H9 (cell line): ENCODE measurements at regions not wholly inside any gene's neighbourhood (a gene's known extent, or its start where the extent isn't known, plus 50 kb on each side); places are given as distances from the start of the nearest gene placed in this dataset.

ENCODE experiments used
- DNase-seq: peaks from one replicate; pipeline ENCODE4 v3.0.0-alpha.2; 2017
- H2AFZ ChIP-seq: one replicate; pipeline ENCODE4 v1.6.1; 2013; ENCODE audit warnings: mild to moderate bottlenecking, low read length, control low read depth, moderate library complexity
- H2AK5ac ChIP-seq: 2 replicates; pipeline ENCODE4 v1.6.1; 2013; ENCODE audit warnings: low read length, control low read depth, mixed read lengths; ENCODE audit not compliant: insufficient read length
- H2BK120ac ChIP-seq: one replicate; pipeline ENCODE4 v1.6.1; 2013; ENCODE audit warnings: low read depth, mild to moderate bottlenecking, low read length, control low read depth, inconsistent platforms; ENCODE audit not compliant: poor library complexity, severe bottlenecking
- H2BK12ac ChIP-seq: 2 replicates; pipeline ENCODE4 v1.6.1; 2013; ENCODE audit warnings: low read length, control low read depth, mixed read lengths, low read depth; ENCODE audit not compliant: insufficient read length
- H2BK15ac ChIP-seq: 2 replicates; pipeline ENCODE4 v1.6.1; 2013; ENCODE audit warnings: low read depth, low read length, control low read depth
- H2BK20ac ChIP-seq: one replicate; pipeline ENCODE4 v1.6.1; 2013; ENCODE audit warnings: low read depth, mild to moderate bottlenecking, low read length, control low read depth, inconsistent platforms; ENCODE audit not compliant: poor library complexity, severe bottlenecking
- H2BK5ac ChIP-seq: 2 replicates; pipeline ENCODE4 v1.6.1; 2013; ENCODE audit warnings: low read length, control low read depth, mixed read lengths; ENCODE audit not compliant: insufficient read length
- H3K14ac ChIP-seq: 2 replicates; pipeline ENCODE4 v1.6.1; 2013; ENCODE audit warnings: low read length, control low read depth; ENCODE audit not compliant: insufficient read depth
- H3K18ac ChIP-seq: 2 replicates; pipeline ENCODE4 v1.6.1; 2013; ENCODE audit warnings: low read depth, mild to moderate bottlenecking, mixed read lengths, low read length, control low read depth; ENCODE audit not compliant: insufficient read length
- H3K23ac ChIP-seq: 2 replicates; pipeline ENCODE4 v1.6.1; 2013; ENCODE audit warnings: low read length, control low read depth, mixed read lengths, low read depth; ENCODE audit not compliant: insufficient read length
- H3K23me2 ChIP-seq: 2 replicates; pipeline ENCODE4 v1.6.1; 2013; ENCODE audit warnings: low read depth, mild to moderate bottlenecking, mixed read lengths, low read length, control low read depth; ENCODE audit not compliant: insufficient read length, poor library complexity, severe bottlenecking
- H3K27ac ChIP-seq: 2 replicates; pipeline ENCODE4 v1.5.1; 2013; ENCODE audit warnings: low read length, control low read depth, mixed read lengths, low read depth; ENCODE audit not compliant: insufficient read length
- H3K27me3 ChIP-seq: 2 replicates; pipeline ENCODE4 v1.6.1; 2013; ENCODE audit warnings: low read length, control low read depth, inconsistent platforms; ENCODE audit not compliant: insufficient read depth
- H3K4ac ChIP-seq: 2 replicates; pipeline ENCODE4 v1.6.1; 2013; ENCODE audit warnings: low read depth, mild to moderate bottlenecking, control low read depth, inconsistent platforms, low read length, moderate library complexity
- H3K4me1 ChIP-seq: 2 replicates; pipeline ENCODE4 v1.6.1; 2013; ENCODE audit warnings: low read length, control low read depth, inconsistent platforms; ENCODE audit not compliant: insufficient read depth
- H3K4me2 ChIP-seq: 2 replicates; pipeline ENCODE4 v1.6.1; 2013; ENCODE audit warnings: low read length, control low read depth, mixed read lengths; ENCODE audit not compliant: insufficient read length, insufficient read depth
- H3K56ac ChIP-seq: 2 replicates; pipeline ENCODE4 v1.6.1; 2013; ENCODE audit warnings: low read depth, mild to moderate bottlenecking, mixed read lengths, low read length, control low read depth; ENCODE audit not compliant: insufficient read length
- H3K79me1 ChIP-seq: 2 replicates; pipeline ENCODE4 v1.6.1; 2013; ENCODE audit warnings: low read depth, mild to moderate bottlenecking, moderate library complexity, low read length, control low read depth, inconsistent platforms; ENCODE audit not compliant: insufficient read depth, poor library complexity, severe bottlenecking
- H3K79me2 ChIP-seq: 2 replicates; pipeline ENCODE4 v1.6.1; 2013; ENCODE audit warnings: low read length, control low read depth, inconsistent platforms; ENCODE audit not compliant: insufficient read depth
- H3K9ac ChIP-seq: 2 replicates; pipeline ENCODE4 v1.6.1; 2013; ENCODE audit warnings: low read length, control low read depth, mixed read lengths; ENCODE audit not compliant: insufficient read length; ENCODE audit errors: extremely low read depth
- H3K9me3 ChIP-seq: one replicate; pipeline ENCODE4 v1.6.1; 2013; ENCODE audit warnings: low read depth, low read length, inconsistent platforms; ENCODE audit not compliant: control insufficient read depth
- H3T11ph ChIP-seq: one replicate; pipeline ENCODE4 v1.6.1; 2013; ENCODE audit warnings: mild to moderate bottlenecking, low read length, control low read depth, inconsistent platforms
- H4K20me1 ChIP-seq: one replicate; pipeline ENCODE4 v1.6.1; 2013; ENCODE audit not compliant: control insufficient read depth, insufficient read length, insufficient read depth
- H4K5ac ChIP-seq: 2 replicates; pipeline ENCODE4 v1.6.1; 2013; ENCODE audit warnings: low read depth, mild to moderate bottlenecking, mixed read lengths, low read length, control low read depth; ENCODE audit not compliant: insufficient read length
- H4K8ac ChIP-seq: replicated peaks from 2 replicates; pipeline ENCODE4 v1.6.1; 2013; ENCODE audit warnings: low read length, control low read depth, mixed read lengths, low read depth; ENCODE audit not compliant: insufficient read length
- H4K91ac ChIP-seq: 2 replicates; pipeline ENCODE4 v1.6.1; 2013; ENCODE audit warnings: low read depth, mild to moderate bottlenecking, moderate library complexity, mixed read lengths, low read length, control low read depth; ENCODE audit not compliant: insufficient read length
- H3K27ac Mint-ChIP-seq, 3 experiments: 2 replicates in 2 of 3; 3 replicates in 1 of 3; pipeline ENCODE4 v1.8.0; 2020 to 2021; ENCODE audit warnings: mixed read lengths in 3 of 3, mild to moderate bottlenecking in 1 of 3, moderate library complexity in 1 of 3
- H3K27me3 Mint-ChIP-seq: 2 replicates; pipeline ENCODE4 v1.8.0; 2021; ENCODE audit warnings: low read depth, mild to moderate bottlenecking, moderate library complexity, mixed read lengths
- H3K36me3 Mint-ChIP-seq, 3 experiments: 2 replicates in 2 of 3; 3 replicates in 1 of 3; pipeline ENCODE4 v1.8.0; 2020 to 2021; ENCODE audit warnings: low read depth in 3 of 3, mixed read lengths in 3 of 3; ENCODE audit not compliant: insufficient read depth in 1 of 3
- H3K4me1 Mint-ChIP-seq, 2 experiments: 2 replicates each; pipeline ENCODE4 v1.8.0; 2020; ENCODE audit warnings: mixed read lengths in 2 of 2
- H3K4me3 Mint-ChIP-seq, 2 experiments: 2 replicates in 1 of 2; 3 replicates in 1 of 2; pipeline ENCODE4 v1.8.0; 2020 to 2021; ENCODE audit warnings: mild to moderate bottlenecking in 2 of 2, mixed read lengths in 2 of 2, moderate library complexity in 1 of 2
- H3K9me3 Mint-ChIP-seq, 2 experiments: 2 replicates in 1 of 2; 3 replicates in 1 of 2; pipeline ENCODE4 v1.8.0; 2020; ENCODE audit warnings: mild to moderate bottlenecking in 2 of 2, mixed read lengths in 2 of 2, moderate library complexity in 1 of 2
- WGBS: extraction: QIAGEN DNeasy Blood & Tissue Kit; methylation state at CpG from one replicate; pipeline ENCODE4 v1.1.7; 2013; ENCODE audit warnings: missing lambda C conversion rate, low lambda C conversion rate, mixed read lengths; ENCODE audit not compliant: insufficient read length; ENCODE audit errors: extremely low coverage; 5-methylcytosine and 5-hydroxymethylcytosine counted together
- TF ChIP-seq, protein P1 (sequence below): fragments of 200-600 bp; sonication (generic); conservative IDR thresholded peaks from 3 replicates; pipeline ENCODE4 v1.8.0; 2021; ENCODE audit warnings: antibody characterized with exemption, mild to moderate bottlenecking

DNA sequence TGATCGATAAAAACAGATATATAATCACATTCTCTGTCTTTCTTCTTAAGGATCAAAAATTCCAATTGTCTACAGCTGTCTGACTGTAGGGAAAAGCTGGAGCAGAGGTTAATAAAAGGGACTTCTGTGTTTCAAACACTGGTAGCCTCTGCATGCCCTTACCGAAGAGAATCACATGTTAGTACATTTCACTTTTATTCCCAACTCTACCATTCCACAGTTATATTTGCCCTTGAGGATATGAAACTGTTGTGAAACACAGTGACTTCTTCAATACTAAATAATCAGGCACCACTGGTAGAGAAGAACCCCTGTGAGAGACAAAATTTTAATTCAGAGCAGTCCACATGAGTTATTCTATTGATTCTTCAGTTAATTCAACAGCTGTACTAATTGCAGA lies 1187.3 kb upstream of the CITED2 start:
- WGBS: no CpG with 5 or more reads among the region's 2 CpGs
- H3K9me3 Mint-ChIP-seq: no peaks in the 10 kb centered on the region
- H3K79me2 ChIP-seq: no peaks in the 10 kb centered on the region
- H3K4me1 Mint-ChIP-seq: no peaks in the 10 kb centered on the region
- no peaks in the 10 kb centered on the region for H3K23me2 ChIP-seq
- H4K8ac ChIP-seq: no peak overlapping the region
- H3K79me1 ChIP-seq: no peaks in the 10 kb centered on the region
- H3K9ac ChIP-seq: no peak overlapping the region
- H3K27me3 ChIP-seq: no peaks in the 10 kb centered on the region
- TF ChIP-seq, protein P1, sequence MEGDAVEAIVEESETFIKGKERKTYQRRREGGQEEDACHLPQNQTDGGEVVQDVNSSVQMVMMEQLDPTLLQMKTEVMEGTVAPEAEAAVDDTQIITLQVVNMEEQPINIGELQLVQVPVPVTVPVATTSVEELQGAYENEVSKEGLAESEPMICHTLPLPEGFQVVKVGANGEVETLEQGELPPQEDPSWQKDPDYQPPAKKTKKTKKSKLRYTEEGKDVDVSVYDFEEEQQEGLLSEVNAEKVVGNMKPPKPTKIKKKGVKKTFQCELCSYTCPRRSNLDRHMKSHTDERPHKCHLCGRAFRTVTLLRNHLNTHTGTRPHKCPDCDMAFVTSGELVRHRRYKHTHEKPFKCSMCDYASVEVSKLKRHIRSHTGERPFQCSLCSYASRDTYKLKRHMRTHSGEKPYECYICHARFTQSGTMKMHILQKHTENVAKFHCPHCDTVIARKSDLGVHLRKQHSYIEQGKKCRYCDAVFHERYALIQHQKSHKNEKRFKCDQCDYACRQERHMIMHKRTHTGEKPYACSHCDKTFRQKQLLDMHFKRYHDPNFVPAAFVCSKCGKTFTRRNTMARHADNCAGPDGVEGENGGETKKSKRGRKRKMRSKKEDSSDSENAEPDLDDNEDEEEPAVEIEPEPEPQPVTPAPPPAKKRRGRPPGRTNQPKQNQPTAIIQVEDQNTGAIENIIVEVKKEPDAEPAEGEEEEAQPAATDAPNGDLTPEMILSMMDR: no peak
- H3K14ac ChIP-seq: no peak overlapping the region
- H3K4ac ChIP-seq: no peak overlapping the region
- H3K4me2 ChIP-seq: no peak overlapping the region
- no peak overlapping the region for H3K23ac ChIP-seq
- no peak overlapping the region for H2BK5ac ChIP-seq
- H3K18ac ChIP-seq: no peak overlapping the region
- no peak overlapping the region for H2BK15ac ChIP-seq
- H3K27ac Mint-ChIP-seq: no peak overlapping the region
- no peaks in the 10 kb centered on the region for H3K9me3 ChIP-seq
- no peak overlapping the region for H2BK12ac ChIP-seq
- DNase-seq: no peak
- no peak overlapping the region for H2BK20ac ChIP-seq
- no peaks in the 10 kb centered on the region for H3K27me3 Mint-ChIP-seq
- no peak overlapping the region for H2AFZ ChIP-seq
- H3K4me3 Mint-ChIP-seq: no peak overlapping the region
- H4K5ac ChIP-seq: no peak overlapping the region
- no peaks in the 10 kb centered on the region; a peak in 1 of 7 replicates for H3K36me3 Mint-ChIP-seq
- H3K4me1 ChIP-seq: no peaks in the 10 kb centered on the region
- H3K27ac ChIP-seq: no peak overlapping the region
- H4K20me1 ChIP-seq: no peaks in the 10 kb centered on the region
- no peak overlapping the region for H4K91ac ChIP-seq
- H2BK120ac ChIP-seq: no peak overlapping the region
- no peak overlapping the region for H3T11ph ChIP-seq
- no peak overlapping the region for H2AK5ac ChIP-seq
- no peak overlapping the region for H3K56ac ChIP-seq
